NCI-H128 (cell line): ENCODE measurements at regions not wholly inside any gene's neighbourhood (a gene's known extent, or its start where the extent isn't known, plus 50 kb on each side); places are given as distances from the start of the nearest gene placed in this dataset.
"Not testable (repeated sequence)": the region's sequence is repeated elsewhere in the genome, so short reads cannot be mapped to it uniquely, and the experiment has no call there.

Experiments used
- DNase-seq: peaks from one replicate; lab custom pipeline; 2025; ENCODE audit not compliant: unreplicated experiment; lab: John Stamatoyannopoulos, UW

GRCh38 chr2:117341690-117342089 is 472.8 kb upstream of the DDX18 start:
- no peak for DNase-seq

GRCh38 chr2:117342415-117342814 is 472.1 kb upstream of the DDX18 start:
- DNase-seq = no peak

- no peak for DNase-seq
Observed at GRCh38 chr2:117349687-117350086, 464.8 kb upstream of the DDX18 start.

- no peak for DNase-seq
Observed at GRCh38 chr2:117351396-117351795, 463.1 kb upstream of the DDX18 start.

GRCh38 chr2:117359266-117359914 is 455.1 kb upstream of the DDX18 start:
- no peak for DNase-seq

- DNase-seq = no peak
Observed at GRCh38 chr2:117360586-117360985, 453.9 kb upstream of the DDX18 start.

- DNase-seq = no peak
Observed at GRCh38 chr2:117378653-117379052, 435.8 kb upstream of the DDX18 start.

GRCh38 chr2:117379928-117380327 is 434.6 kb upstream of the DDX18 start:
- DNase-seq = no peak

- not testable (repeated sequence) for DNase-seq
Observed at GRCh38 chr2:117383997-117384396, 430.5 kb upstream of the DDX18 start.

- no peak for DNase-seq
Observed at GRCh38 chr2:117396161-117396560, 418.3 kb upstream of the DDX18 start.

- DNase-seq = no peak
Observed at GRCh38 chr2:117401582-117401981, 412.9 kb upstream of the DDX18 start.

GRCh38 chr2:117406443-117406842 is 408.0 kb upstream of the DDX18 start:
- no peak for DNase-seq

GRCh38 chr2:117407746-117408145 is 406.7 kb upstream of the DDX18 start:
- no peak for DNase-seq

GRCh38 chr2:117409443-117409842 is 405.0 kb upstream of the DDX18 start:
- DNase-seq = no peak

GRCh38 chr2:117411983-117412382 is 402.5 kb upstream of the DDX18 start:
- DNase-seq = no peak

GRCh38 chr2:117432746-117433145 is 381.7 kb upstream of the DDX18 start:
- no peak for DNase-seq

GRCh38 chr2:117436697-117437096 is 377.8 kb upstream of the DDX18 start:
- DNase-seq = no peak

- DNase-seq = no peak
Observed at GRCh38 chr2:117470311-117471095, 344.0 kb upstream of the DDX18 start.

GRCh38 chr2:117481608-117482007 is 332.9 kb upstream of the DDX18 start:
- no peak for DNase-seq

- no peak for DNase-seq
Observed at GRCh38 chr2:117485588-117485987, 328.9 kb upstream of the DDX18 start.

- DNase-seq = no peak
Observed at GRCh38 chr2:117486081-117486480, 328.4 kb upstream of the DDX18 start.

- no peak for DNase-seq
Observed at GRCh38 chr2:117492209-117492851, 322.2 kb upstream of the DDX18 start.
